D721Med (cell line): ENCODE measurements at regions not wholly inside any gene's neighbourhood (a gene's known extent, or its start where the extent isn't known, plus 50 kb on each side); places are given as distances from the start of the nearest gene placed in this dataset.
"Not testable (repeated sequence)": the region's sequence is repeated elsewhere in the genome, so short reads cannot be mapped to it uniquely, and the experiment has no call there.

Experiments used
- DNase-seq: peaks from one replicate; pipeline ENCODE4 v3.0.0; 2011; ENCODE audit warnings: low spot score; ENCODE audit not compliant: insufficient read length
- FAIRE-seq: peaks from 2 replicates; lab custom pipeline; 2011; peaks lifted over from hg19 to GRCh38; lab: Jason Lieb, UNC
- TF ChIP-seq, protein P1 (sequence below): IDR thresholded peaks from 2 replicates; pipeline ENCODE4 v1.5.1; 2012; ENCODE audit warnings: mild to moderate bottlenecking, control low read depth; ENCODE audit not compliant: insufficient read depth; ENCODE audit errors: missing control alignments

DNA sequence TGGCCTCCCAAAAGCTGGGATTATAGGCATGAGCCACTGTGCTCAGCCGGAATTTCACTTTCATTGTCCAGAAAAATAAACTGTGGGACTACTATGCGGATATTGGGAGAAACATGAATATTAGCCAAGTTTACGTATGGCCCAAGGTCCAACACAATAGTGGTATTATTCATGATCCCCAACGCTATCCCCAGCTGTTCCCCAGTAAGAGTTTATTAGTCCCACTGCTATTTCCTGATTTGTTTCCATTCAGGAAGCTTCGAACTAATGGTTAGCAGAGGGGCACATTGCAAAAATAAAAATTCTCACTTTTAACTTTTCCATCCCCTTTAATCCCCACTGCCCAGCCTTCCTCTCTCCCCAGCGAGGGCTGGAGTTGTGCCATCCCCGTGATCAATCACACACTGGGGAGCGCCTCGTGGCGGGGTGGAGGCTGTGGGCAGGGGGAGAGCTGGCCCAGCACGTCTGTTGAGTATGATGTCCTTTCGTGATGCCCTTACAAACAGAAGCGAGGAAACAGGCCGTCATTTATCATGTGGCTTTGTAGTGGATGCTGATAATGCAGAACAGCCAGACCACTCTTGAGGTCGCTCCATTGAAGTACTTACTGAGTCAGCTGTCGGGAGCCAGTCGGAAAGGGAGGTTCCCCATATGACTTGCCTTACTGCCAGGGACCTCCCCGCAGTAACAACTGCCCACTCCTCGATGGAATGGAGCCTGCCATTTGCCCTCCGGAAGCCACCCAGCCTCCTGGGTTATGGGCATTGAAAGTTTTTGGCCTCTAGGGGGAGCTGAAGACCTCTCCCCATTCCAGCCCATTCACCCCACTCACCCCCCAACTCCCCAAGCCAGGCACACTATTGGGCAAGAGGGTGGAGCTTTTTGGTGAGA is 117.0 kb downstream of the KDR start:
- no peak for FAIRE-seq

DNA sequence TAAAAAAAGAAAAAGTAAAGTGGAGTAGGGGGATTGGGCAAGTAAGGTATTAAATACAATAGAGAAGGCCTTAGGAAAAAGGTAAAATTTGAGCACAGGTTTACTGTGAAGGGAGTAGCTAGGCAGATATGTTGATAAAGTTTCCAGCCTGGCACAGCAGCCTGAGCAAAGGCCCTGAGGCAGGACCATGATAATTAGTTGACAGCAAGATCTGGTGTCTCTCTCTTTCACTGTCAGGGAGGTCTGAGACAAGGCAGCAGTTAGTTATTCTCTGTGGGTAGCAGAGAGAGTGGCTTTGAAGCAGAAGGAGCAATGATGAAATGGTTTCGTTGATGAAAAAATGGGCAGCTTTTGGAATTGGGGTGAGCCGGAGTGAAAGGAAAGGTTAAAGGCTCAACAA is 119.5 kb downstream of the KDR start:
- TF ChIP-seq, protein P1, sequence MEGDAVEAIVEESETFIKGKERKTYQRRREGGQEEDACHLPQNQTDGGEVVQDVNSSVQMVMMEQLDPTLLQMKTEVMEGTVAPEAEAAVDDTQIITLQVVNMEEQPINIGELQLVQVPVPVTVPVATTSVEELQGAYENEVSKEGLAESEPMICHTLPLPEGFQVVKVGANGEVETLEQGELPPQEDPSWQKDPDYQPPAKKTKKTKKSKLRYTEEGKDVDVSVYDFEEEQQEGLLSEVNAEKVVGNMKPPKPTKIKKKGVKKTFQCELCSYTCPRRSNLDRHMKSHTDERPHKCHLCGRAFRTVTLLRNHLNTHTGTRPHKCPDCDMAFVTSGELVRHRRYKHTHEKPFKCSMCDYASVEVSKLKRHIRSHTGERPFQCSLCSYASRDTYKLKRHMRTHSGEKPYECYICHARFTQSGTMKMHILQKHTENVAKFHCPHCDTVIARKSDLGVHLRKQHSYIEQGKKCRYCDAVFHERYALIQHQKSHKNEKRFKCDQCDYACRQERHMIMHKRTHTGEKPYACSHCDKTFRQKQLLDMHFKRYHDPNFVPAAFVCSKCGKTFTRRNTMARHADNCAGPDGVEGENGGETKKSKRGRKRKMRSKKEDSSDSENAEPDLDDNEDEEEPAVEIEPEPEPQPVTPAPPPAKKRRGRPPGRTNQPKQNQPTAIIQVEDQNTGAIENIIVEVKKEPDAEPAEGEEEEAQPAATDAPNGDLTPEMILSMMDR = no peak
- no peak for FAIRE-seq

More for the DNA sequence above, 117.0 kb downstream of the KDR start:
- TF ChIP-seq, protein P1 = peak; percentile 33
- DNase-seq = no peak

DNA sequence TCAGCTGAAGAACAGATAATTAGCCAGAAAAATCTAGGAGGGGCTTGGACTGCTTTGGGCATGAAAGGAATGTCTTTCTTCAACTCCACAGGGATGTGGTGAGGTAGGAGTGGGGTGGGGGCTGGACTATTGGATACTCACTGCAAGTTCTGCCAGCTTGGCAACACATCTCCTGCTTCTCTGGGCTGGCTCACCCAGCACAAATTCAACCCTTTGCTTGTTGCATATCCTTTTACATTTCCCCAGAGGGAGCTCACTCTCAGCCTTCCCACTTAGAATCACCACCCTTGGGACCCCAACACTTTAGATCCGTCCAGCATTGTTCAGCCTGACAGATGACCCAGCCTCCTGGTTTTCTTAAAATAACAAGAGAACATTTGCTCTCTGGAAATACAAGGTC is 120.6 kb downstream of the KDR start:
- DNase-seq (no peak), FAIRE-seq (no peak)
- TF ChIP-seq, protein P1 = no peak

More for the DNA sequence above, 119.5 kb downstream of the KDR start:
- no peak for DNase-seq

DNA sequence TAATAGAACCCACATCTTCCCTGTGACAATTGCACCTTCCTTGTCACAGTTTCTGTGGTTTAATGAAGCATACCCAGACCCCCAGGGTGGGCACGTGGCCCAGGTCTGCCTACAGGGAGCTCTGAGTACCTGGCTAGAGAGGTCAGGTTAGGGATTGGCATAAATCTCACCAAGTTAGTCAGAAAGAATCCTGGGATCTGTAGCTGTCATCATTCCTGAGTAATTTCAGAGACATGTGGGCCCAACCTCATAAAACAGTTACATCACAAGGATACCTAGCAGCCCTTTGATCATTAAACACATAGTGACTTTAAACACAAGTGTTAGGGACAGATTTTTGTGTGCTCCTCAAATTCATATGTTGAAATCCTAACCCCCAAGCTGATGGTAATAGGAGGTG is 123.0 kb downstream of the KDR start:
- DNase-seq (no peak), FAIRE-seq (no peak)
- TF ChIP-seq, protein P1 = no peak

DNA sequence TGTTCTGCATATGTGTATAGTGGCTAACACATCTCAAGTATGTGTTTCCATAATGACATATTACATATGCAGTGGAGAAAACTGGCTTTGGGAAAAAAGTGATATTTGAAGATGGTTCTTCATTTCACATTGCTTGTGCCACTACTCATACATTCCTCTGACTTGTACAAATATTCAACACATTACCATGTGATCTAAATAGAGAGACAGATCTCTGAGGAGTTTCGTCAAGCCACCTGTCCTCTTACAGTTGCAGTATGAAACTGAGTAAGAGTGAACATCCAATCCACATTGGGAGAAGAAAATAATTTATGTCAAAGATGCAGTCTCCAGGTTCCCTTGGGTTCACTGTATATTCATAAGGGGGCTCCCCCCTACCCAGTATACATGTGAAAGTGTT is 123.9 kb downstream of the KDR start:
- no peak for FAIRE-seq
- TF ChIP-seq, protein P1 = no peak
- DNase-seq = no peak

DNA sequence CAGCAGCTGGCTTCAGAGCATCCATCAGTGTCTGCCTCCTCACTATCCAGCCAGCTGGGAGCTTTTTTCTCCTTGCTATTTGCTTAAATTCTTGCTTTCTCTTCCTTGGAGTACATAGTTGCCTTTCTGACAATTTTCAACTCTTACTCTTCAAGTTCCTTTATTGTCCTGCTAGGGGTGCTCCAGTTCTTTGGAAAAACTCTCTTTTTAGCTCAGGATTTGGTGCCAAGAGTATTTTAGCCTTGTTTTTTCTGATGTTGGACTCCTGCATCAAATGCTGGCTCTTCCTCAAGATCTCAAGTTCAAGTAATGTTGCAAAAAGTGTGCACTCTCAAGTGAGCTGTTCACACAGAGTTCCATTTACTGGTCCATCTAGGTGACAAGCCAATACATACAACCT is 126.4 kb downstream of the KDR start:
- DNase-seq (no peak), FAIRE-seq (no peak)
- TF ChIP-seq, protein P1 = peak; percentile 31

DNA sequence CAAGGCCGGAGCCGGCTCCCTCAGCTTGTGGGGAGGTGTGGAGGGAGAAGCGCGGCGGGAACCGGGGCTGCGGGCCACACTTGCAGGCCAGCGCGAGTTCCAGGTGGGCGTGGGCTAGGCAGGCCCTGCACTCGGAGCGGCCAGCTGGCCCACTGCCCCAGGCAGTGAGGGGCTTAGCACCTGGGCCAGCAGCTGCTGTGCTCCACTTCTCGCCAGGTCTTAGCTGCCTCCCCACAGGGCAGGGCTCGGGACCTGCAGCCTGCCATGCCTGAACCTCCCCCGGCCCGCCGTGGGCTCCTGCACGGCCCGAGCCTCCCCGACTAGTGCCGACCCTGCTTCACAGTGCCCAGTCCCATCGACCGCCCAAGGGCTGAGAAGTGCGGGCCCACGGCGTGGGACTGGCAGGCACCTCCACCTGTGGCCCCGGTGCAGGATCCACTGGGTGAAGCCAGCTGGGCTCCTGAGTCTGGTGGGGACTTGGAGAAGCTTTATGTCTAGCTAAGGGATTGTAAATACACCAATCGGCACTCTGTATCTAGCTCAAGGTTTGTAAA is 131.8 kb downstream of the KDR start:
- not testable (repeated sequence) for FAIRE-seq, DNase-seq
